Ovary (tissue), 3 donors: ENCODE measurements at regions not wholly inside any gene's neighbourhood (a gene's known extent, or its start where the extent isn't known, plus 50 kb on each side); places are given as distances from the start of the nearest gene placed in this dataset.
"Not testable (repeated sequence)": the region's sequence is repeated elsewhere in the genome, so short reads cannot be mapped to it uniquely, and the experiment has no call there.

Source experiments
- CTCF ChIP-seq, 3 donors: fragments of 450-650 bp in 2 of 3; fragments of 200-600 bp in 1 of 3; IDR thresholded peaks; one replicate each; pipeline versions ENCODE4 v1.5.1 to v1.8.0; 2016 to 2022; ENCODE audit warnings: antibody characterized with exemption in 3 of 3, mild to moderate bottlenecking in 1 of 3
- EP300 ChIP-seq: sonication (generic); formaldehyde crosslinking; IDR thresholded peaks from one replicate; pipeline ENCODE4 v1.6.1; 2017; ENCODE audit warnings: antibody characterized with exemption
- POLR2A ChIP-seq: fragments of 450-650 bp; IDR thresholded peaks from one replicate; pipeline ENCODE4 v1.6.1; 2017; ENCODE audit warnings: antibody characterized with exemption, mild to moderate bottlenecking, moderate library complexity
- donor health status: DM: no; HTN: no; CAD: no.

- not testable (repeated sequence) for TF ChIP-seq CTCF (IDR thresholded peaks at IDR 0.05); POLR2A; EP300
These were observed 262.8 kb upstream of the SMIM21 start for GRCh38 chr18:75690283-75690682.
